ENCODE measurements at regions not wholly inside any gene's neighbourhood (a gene's known extent, or its start where the extent isn't known, plus 50 kb on each side); places are given as distances from the start of the nearest gene placed in this dataset.

GRCh38 chr2:216959433-216959832 lies 99.6 kb upstream of the TNP1 start:
- Histone ChIP-seq H3K36me3 (ENCODE audit: control insufficient read depth, insufficient read depth, low read length) (no peaks in the 10 kb centered on the region), H3K27me3 (ENCODE audit: control insufficient read depth, insufficient read depth, low read length) (no peaks in the 10 kb centered on the region), H3K4me3 (ENCODE audit: low read depth, low read length) (no peak overlapping the region)
- TF ChIP-seq CTCF (IDR thresholded peaks at IDR 0.05; ENCODE audit: insufficient read depth, low read length, poor library complexity, severe bottlenecking): no peak
- DNase-seq (ENCODE audit: low read depth): no peak

- no peak for TF ChIP-seq CTCF (IDR thresholded peaks at IDR 0.05; ENCODE audit: insufficient read depth, low read length, poor library complexity, severe bottlenecking)
- no peaks in the 10 kb centered on the region for H3K36me3 ChIP-seq (ENCODE audit: control insufficient read depth, insufficient read depth, low read length)
- peak; percentile 97 for DNase-seq (ENCODE audit: low read depth)
- H3K27me3 ChIP-seq (ENCODE audit: control insufficient read depth, insufficient read depth, low read length): no peaks in the 10 kb centered on the region
- H3K4me3 ChIP-seq (ENCODE audit: low read depth, low read length): no peak overlapping the region
Observed at GRCh38 chr2:216956820-216957493, 97.1 kb upstream of the TNP1 start.

GRCh38 chr2:216951171-216951570 lies 91.3 kb upstream of the TNP1 start:
- Histone ChIP-seq H3K36me3 (ENCODE audit: control insufficient read depth, insufficient read depth, low read length) (no peaks in the 10 kb centered on the region), H3K27me3 (ENCODE audit: control insufficient read depth, insufficient read depth, low read length) (no peaks in the 10 kb centered on the region), H3K4me3 (ENCODE audit: low read depth, low read length) (no peak overlapping the region)
- no peak for TF ChIP-seq CTCF (IDR thresholded peaks at IDR 0.05; ENCODE audit: insufficient read depth, low read length, poor library complexity, severe bottlenecking)
- DNase-seq (ENCODE audit: low read depth): no peak

- no peaks in the 10 kb centered on the region for H3K27me3 ChIP-seq (ENCODE audit: control insufficient read depth, insufficient read depth, low read length)
- TF ChIP-seq CTCF (IDR thresholded peaks at IDR 0.05; ENCODE audit: insufficient read depth, low read length, poor library complexity, severe bottlenecking): no peak
- no peaks in the 10 kb centered on the region for H3K36me3 ChIP-seq (ENCODE audit: control insufficient read depth, insufficient read depth, low read length)
- no peak for DNase-seq (ENCODE audit: low read depth)
- no peak overlapping the region for H3K4me3 ChIP-seq (ENCODE audit: low read depth, low read length)
Observed at GRCh38 chr2:216950547-216950946, 90.7 kb upstream of the TNP1 start.

- TF ChIP-seq CTCF (IDR thresholded peaks at IDR 0.05; ENCODE audit: insufficient read depth, low read length, poor library complexity, severe bottlenecking): no peak
- DNase-seq (ENCODE audit: low read depth): no peak
- no peak overlapping the region for H3K4me3 ChIP-seq (ENCODE audit: low read depth, low read length)
- H3K27me3 ChIP-seq (ENCODE audit: control insufficient read depth, insufficient read depth, low read length): no peaks in the 10 kb centered on the region
- H3K36me3 ChIP-seq (ENCODE audit: control insufficient read depth, insufficient read depth, low read length): no peaks in the 10 kb centered on the region
Observed at GRCh38 chr2:216949700-216950413, 90.0 kb upstream of the TNP1 start.
